ENCODE measurements at regions not wholly inside any gene's neighbourhood (a gene's known extent, or its start where the extent isn't known, plus 50 kb on each side); places are given as distances from the start of the nearest gene placed in this dataset.

DNA sequence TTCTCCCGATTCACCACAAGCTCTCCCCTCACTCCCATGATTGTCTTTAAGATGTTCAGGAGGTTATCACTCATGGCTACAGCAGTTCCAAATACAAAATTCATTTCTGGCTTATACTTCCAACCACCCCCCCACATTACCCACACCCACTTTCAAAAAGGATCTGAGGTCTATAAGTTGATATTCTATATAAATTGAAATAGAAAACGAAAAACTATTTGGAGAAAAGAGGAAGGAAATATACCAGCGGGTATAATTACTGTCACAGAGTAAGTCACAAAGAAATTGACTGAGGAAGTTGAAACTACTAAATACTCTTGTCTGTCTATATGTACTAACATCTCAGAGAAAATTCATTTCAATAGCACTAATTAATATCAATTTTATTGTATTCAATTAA lies 112.7 kb upstream of the TNFAIP3 start:
- no peak for DNase-seq (ENCODE audit: low read depth in 1 of 2, low spot score in 1 of 2)

DNA sequence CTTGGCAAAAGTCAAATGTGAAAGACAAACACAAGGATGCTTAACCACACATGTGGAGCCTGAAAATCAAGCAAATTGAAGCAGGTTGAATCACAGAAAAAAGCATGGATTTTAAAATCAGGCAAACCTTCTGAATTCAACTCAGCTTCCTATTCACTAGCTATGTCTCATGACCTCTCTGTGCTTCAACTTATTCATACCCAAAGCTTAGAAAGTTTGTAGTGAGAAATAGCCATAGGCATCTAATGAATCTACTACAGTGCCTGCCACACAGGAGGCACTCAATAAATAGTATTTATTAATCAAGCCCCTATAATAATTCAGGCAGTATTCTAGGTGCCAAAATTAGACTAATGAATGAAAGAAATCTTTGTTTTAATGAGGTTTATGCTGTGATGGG lies 112.2 kb upstream of the TNFAIP3 start:
- no peak for DNase-seq (ENCODE audit: low read depth in 1 of 2, low spot score in 1 of 2)

DNA sequence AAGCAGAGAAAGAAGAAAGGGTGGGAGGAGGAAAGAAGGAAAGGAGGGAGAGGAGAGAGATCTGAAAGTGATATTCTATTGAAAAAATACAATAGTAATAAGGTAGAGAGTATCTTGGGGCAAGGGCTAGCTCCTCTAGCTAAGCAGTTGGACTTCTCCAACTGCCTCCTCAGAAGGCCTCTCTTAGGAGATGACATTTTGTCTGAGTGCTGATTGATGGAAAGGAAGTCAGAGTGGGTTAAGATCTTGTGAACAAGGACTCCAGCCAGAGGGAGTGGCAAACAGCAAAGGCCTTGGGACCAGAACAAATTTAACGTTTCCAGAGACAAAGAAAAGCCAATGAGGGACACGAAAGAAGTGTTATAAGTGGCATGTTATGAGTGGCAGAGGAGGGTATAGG lies 111.8 kb upstream of the TNFAIP3 start:
- no peak for DNase-seq (ENCODE audit: low read depth in 1 of 2, low spot score in 1 of 2)

DNA sequence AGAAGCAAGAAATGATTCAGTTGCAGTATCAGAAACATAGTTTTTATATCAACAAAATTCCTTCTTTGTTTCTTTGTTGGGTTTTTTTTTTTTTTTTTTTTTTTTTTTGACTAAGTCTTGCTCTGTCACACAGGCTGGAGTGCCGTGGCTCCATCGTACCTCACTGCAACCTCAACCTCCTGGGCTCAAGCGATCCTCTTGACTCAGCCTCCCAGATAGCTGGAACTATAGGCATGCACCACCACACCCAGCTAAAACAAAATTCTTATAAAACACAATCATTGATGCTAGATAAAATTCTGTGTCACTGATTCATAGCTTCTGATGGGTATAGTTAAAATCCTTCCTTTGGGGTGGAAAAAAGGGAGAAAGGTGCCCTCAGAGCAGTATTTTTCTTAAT lies 110.3 kb upstream of the TNFAIP3 start:
- DNase-seq (ENCODE audit: low read depth in 1 of 2, low spot score in 1 of 2) = no peak

DNA sequence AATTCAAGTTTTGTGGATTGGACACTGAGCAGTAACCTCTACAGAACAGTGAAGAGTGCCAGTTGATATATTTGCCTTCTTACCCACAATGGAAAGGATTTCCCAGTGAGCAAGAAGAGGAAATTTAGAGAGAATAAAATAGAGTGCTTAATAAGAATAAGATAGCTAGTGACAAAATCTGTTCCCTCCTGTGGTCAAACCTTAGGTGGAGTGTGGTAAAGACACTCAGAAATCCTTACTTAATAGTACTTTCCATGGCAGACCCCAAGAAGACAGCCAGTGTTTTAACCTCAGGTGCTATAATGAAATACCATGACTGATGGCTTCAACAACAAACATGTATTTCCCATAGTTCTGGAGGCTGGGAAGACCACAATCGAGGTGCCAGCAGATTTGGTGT lies 108.4 kb upstream of the TNFAIP3 start:
- no peak for DNase-seq (ENCODE audit: low read depth in 1 of 2, low spot score in 1 of 2)

DNA sequence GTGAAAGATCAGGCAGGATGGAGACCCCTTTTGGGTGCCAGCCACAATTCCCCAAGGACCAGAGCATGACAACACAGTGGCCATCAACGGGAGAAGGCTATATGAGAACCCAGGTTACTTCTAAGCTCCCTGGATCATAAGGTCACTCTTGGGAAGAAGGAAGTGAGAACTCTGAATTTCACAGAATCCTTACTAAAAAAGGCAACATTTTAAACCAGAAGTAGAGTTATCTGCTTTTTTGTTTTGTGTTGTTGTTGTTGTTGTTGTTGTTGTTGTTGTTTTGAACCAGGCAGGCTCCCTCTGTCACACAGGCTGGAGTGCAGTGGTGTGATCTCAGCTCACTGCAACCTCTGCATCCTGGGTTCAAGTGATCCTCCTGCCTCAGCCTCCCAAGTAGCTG lies 107.4 kb upstream of the TNFAIP3 start:
- DNase-seq (ENCODE audit: low read depth in 1 of 2, low spot score in 1 of 2) = no peak

DNA sequence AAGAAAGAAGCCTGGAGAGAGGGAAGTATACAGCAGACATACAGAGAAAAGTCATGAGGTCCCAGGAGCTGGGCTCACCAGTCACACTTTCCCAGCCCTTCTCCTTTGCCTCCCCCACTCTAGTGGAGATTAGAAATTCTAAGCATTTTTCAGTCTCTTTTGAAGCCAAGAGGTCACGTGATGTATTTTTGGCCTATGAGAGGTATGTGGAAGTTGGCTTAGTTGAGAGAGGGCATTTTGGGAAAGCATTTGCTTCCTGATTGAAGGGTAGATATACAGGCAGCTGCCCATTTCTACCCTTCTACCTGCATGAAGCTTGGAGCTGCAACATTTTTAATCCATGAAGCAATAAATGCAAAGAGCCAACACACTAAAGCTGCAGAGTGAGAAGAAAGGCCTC lies 106.0 kb upstream of the TNFAIP3 start:
- no peak for DNase-seq (ENCODE audit: low read depth in 1 of 2, low spot score in 1 of 2)

DNA sequence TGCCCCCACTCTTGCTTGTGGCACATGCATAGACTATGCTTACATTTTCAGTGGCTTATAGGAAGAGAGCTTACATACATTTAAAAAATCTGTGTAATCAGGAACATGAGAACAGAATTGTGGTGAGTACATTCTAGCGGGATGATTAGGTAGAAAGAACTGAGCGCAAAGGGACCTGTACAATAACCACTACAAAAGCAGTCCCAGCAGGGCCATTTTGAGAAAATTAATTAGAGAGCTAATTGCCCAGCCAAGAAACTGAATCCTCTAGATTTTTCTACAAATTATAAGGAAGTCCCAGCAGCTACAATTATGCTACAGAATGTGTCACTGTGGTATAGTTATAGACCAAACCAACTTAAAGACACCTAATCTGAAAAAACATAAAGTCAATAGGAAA lies 105.6 kb upstream of the TNFAIP3 start:
- DNase-seq (ENCODE audit: low read depth in 1 of 2, low spot score in 1 of 2) = no peak

DNA sequence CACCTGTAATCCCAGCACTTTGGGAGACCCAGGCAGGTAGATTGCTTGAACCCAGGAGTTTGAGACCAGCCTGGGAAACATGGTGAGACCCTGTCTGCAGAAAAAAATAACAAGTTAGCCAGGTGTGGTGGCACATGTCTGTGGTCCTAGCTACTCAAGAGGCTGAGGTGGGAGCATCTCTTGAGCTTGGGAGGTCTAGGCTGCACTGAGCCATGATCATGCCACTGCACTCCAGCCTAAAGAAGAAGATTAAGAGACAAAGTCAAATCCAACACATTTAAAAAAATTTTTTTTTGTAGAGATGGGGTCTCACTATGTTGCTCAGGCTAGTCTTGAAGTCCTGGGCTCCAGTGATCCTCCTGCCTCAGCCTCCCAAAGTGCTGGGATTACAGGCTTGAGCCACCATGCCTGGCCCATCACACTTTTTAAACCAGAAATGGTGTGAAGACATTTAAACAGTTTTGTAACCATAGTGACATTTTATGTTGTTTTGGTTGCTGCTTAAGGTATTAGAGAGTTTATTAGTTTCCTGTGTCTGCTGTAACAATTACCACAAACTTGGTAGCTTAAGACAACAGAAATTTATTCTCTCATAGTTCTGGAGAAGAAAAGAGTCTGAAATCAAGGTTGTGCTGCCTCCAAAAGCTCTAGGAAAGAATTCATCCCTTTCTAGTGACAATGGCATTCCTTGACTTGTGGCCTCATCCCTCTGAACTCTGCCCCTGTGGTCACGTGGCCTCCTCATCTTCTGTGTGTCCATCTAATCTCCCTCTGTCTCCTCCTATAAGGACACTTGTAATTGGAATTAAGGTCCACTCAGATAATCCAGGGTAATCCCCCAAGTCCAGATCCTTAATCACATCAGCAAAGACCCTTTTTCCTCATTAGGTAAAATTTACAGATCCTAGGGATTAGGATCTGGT lies 104.6 kb upstream of the TNFAIP3 start:
- no peak for DNase-seq (ENCODE audit: low read depth in 1 of 2, low spot score in 1 of 2)

DNA sequence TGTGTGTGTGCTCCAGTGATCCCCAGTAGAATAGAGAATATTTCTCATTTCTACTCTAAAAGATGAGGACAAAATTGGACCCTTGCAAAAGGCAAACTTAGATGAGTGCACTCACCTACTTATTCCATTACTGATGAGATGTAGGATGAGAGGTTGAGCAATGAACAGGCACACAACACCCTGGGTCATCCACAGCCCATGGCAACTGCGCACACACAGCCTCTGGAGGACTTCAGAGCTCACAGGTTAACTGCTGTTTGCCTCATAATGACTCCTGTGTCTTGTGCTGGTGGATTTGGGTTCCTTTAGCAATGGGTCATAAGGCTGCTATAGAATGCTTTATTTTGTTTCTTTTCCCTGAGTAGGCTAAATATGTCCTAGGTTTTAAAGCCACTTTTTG lies 103.6 kb upstream of the TNFAIP3 start:
- DNase-seq (ENCODE audit: low read depth in 1 of 2, low spot score in 1 of 2) = no peak

DNA sequence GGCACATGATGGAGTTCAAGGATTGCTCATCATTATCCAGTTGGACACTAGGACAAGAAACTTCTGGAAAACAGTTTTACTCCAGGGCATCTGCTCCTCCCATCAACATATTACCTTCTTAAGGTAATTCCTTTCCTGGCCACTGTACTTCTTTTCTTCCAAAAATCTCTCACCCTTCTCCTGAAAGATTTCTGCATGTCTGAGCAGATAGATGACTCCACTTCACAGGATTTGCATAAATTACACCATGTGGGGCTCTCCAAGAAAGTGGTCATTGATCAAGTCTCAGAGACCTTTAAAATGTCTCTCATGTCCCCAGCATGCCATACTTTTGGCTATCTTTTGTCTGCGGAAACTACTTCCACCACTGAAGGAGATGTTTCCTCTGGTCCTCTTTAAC lies 103.2 kb upstream of the TNFAIP3 start:
- DNase-seq (ENCODE audit: low read depth in 1 of 2, low spot score in 1 of 2) = no peak

DNA sequence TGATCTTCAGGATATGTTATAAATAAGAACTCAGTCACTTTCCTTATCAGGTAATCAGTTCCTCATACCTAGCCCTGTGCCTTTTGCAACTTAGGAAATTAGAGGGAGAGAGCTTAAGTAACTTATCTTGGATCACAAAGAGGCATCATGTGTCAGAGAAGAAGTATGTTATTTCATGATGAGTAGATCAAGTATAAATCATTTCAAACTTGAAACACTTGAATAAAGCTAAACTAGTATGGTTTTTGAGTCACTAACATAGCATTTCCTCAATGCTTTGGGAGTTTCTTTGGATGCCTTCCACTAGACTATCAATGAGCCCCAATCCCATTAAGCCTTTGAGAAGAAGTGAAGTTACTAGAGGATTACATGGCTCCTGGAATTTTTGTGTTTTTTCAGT lies 102.6 kb upstream of the TNFAIP3 start:
- DNase-seq (ENCODE audit: low read depth in 1 of 2, low spot score in 1 of 2) = no peak

DNA sequence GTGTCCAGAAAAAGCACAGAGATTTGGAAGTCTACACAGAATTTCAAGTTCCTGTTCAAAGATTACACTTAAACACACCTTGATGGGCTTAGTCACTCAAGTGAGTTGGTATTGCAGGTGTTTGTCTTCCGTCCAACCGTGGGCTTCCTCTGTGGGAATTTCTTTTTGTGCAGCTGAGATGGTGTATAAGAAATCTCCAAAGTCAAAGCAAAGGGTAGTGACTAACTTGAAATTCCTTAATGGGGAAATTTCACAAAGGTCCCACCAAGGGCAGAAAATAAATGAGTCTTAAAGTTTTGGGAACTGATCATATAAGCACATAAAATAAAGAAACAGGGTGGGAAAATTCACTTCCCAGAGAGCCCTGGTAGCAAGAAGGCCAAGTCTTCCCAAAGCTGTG lies 102.0 kb upstream of the TNFAIP3 start:
- DNase-seq (ENCODE audit: low read depth in 1 of 2, low spot score in 1 of 2) = no peak

DNA sequence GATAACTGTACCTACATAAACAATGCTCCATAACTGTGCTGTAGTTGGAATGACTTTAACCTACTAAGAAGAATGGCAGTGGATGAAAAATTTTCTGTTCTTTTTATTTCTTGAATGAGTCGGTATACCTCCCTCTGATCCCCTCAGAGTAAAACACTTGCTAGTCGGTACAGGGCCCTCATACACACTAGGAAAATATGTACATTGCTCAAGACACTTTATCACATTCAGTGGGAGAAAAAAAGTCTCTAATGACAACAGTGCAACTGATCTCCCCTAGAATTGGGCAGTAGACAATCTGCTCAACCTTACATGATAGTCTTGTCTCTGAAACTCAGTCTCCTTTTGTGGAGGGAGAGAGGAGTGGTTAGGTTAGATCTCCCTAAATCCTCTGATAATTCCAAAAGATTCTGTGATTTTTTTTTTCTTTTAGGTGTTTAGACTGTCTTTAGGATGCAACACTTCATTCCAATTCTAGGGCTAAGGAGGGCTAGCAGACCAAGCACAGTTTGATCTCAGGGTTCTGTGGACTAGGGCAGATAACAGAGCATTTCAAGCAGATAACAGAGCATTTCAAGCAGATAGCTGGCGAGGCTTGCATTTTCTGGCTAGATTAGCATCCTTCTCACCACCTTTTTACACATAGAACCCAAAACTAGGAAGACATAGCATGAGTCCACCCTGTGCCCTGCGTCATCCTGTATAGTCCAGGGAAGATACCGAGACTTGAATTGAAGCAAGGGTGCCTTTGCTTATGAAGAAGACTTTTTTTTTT lies 100.3 kb upstream of the TNFAIP3 start:
- DNase-seq (ENCODE audit: low read depth in 1 of 2, low spot score in 1 of 2) = no peak

DNA sequence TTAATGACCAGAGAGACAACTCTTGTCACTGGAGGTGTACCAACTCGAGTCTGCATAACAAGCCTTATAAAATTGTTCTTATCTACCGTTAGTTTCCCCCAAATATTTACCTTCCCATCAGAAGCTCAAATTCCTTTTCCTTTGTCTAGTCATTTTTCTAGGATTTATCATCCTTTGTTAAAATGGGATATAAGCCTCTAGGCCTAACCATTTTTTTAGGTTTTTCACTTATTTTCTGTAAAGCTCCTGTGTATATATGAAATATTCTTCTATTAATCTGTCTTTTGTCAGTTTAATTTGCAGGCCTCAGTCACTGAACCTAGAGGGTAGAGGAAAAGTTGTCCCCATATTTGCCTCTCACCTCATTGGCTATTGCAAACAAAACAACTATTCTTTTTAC lies 99.6 kb upstream of the TNFAIP3 start:
- DNase-seq (ENCODE audit: low read depth in 1 of 2, low spot score in 1 of 2) = no peak

DNA sequence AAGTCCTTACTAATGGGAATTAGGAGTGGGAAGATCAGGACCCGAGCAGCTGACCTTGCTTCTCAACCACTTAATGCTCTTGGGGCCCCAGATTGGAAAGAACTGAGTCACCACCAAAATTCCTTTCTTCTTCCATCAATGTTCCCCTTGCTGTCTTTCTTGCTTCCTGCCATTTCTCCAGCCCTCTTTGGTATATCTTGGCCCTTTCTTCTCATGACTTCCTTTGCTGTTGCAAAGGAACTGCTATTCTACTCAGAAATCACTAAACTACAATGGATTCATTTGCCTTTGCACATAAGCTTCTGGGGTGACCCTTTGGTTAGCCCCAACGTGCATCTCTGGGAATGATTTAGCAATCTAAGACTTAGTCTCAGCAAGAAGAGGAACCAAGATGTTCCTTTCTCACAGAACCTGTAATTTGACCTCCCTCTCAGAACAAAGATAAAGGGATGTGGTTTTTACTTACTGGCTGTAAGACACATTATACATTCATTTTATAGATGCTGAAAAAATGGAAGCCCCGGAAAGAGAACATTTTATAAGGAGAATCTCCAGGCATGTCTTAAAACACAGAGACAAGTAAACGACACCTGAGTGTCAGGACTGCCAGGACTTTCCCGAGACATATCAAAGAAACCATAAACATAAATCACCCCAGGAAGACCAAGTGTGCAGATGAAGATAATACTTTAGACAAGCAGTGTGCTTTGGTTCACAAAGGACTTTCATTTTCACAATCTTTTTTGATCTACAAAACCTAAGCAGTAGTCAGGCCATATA lies 99.0 kb upstream of the TNFAIP3 start:
- no peak for DNase-seq (ENCODE audit: low read depth in 1 of 2, low spot score in 1 of 2)

DNA sequence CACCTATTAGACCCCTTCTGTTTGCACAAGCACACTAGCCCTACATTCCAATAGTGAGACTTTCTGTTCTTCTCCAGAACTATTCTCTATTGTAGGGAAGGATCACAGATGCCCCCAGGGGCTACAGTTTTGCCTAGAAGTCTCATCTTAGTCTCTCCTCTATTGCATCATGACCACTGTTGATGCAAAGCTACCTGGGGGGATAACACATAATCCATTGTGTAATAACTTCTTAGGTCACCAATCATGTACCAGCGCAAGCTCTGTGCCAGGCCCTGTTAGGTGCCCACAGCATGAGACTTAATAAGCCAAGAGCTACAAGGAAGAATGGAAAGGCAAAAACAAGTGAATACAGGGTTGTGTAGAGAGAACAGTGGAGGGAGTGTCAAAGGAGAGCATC lies 98.1 kb upstream of the TNFAIP3 start:
- DNase-seq (ENCODE audit: low read depth in 1 of 2, low spot score in 1 of 2) = no peak

DNA sequence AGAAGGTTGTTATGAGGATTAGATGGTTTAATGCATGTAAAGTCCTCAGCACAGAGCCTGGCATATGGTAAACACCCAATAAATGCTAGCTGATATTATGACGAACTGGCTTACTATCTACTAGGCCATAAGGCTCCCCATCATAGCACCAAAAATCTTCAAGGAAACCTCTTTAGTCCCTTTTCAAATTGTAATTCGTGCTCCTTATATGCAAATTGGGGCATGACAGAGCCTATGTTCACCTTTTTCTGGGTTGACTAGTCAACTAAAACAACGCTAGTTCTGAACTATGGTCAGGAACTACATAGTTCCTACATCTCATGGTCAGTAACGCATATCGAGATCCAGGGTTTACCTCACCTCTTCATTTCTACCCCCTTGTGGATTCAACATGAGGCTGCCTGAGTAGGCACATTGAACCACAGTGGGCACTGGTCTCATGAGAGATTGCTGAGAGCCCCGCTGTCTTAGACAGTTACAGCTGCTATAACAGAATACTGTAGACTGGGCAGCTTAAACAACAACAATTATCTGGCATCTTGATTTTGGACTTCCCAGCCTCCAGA lies 97.2 kb upstream of the TNFAIP3 start:
- no peak for DNase-seq (ENCODE audit: low read depth in 1 of 2, low spot score in 1 of 2)

DNA sequence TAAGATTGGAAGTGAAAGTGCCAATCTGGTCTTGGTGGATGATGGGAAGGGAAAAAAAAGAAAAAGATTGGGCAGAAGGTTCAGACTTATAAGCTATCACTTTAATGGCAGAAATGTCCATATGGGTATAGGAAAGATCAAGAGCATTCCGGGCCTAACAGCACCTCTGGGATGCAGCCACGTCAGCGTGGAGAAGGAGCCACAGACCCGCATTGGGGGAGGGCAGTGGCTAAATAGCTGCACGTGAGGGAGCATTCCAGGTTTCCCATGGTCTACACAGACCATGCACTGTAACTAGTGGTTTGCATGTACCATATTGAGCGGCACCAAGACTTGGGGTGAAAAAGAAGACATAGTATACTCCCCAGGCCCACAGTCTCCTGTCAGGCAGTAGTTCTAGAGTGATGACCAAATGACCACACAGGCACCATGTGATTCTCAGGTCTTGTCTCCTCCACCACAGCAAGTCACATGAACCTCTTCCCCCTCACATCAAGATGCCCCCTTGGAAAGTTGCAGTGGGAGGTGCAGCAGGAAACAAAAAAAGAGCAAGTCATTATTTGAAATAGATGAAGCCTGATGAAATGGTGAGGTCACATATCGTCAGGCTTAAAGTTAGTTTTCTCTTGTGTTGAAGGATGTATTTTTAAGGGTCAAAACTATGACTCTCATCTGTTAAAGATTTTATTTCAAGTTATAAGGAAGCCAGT lies 94.4 kb upstream of the TNFAIP3 start:
- no peak for DNase-seq (ENCODE audit: low read depth in 1 of 2, low spot score in 1 of 2)

DNA sequence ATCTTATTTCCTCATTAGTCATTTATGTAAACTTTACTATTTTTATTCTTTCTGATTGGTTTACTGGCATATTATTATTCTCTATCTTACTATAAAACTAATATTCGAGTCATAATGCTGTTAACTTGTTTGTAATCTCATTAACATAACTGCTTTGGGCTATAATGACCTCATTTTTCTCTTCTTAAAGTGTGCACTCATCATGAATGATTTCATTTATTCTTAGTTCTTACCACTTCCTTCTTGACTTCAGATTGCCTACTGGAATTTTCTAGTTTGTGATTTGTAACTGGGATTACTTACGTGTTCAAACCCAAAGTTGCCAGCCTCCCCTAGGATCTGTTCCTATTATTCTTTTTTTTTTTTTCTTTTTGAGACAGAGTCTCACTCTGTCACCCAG lies 91.8 kb upstream of the TNFAIP3 start:
- no peak for DNase-seq (ENCODE audit: low read depth in 1 of 2, low spot score in 1 of 2)

DNA sequence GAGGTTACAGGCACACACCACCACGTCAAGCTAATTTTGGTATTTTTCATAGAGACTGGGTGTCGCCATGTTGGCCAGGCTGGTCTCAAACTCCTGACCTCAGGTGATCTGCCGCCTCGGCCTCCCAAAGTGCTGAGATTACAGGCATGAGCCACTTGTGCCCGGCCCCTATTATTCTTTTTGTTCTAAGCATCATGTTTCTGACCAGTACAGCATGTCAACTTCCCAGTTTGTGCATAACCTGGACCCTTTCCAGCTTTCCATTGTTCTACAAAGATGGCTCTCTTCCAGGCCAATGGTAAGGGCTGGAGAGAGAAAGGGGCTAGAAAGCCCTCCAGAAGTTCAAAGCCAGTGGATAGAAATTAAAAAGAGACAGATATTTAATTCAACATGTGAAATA lies 91.3 kb upstream of the TNFAIP3 start:
- no peak for DNase-seq (ENCODE audit: low read depth in 1 of 2, low spot score in 1 of 2)
